ENCODE measurements at regions not wholly inside any gene's neighbourhood (a gene's known extent, or its start where the extent isn't known, plus 50 kb on each side); places are given as distances from the start of the nearest gene placed in this dataset.

DNA sequence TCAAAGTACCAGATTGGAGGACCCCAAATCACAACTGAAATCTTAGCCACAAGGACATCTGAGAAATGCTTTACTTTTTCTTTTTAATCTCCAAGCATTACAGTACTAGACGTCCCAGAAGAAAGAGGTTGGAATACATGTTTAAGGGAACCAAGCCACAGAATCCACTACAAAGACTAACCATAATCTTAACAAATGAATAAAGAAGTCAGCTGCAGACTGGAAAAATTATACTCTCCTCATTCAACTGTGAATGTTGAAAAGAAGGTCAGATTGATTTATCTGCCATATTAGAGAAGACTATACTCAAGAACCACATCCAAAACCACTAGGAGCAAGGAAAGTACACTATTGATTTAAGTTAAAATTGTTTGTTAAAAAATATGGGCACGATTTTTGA is 102.1 kb upstream of the ABCB5 start:
- no peaks in the 10 kb centered on the region for H3K9me3 ChIP-seq
- no peak overlapping the region for H3K4me3 ChIP-seq
- H3K36me3 ChIP-seq = no peaks in the 10 kb centered on the region
- H3K27ac ChIP-seq = no peak overlapping the region
- H3K4me1 ChIP-seq = no peaks in the 10 kb centered on the region
- H3K27me3 ChIP-seq = no peaks in the 10 kb centered on the region
- intact Hi-C loops (cut with DNase I) = no loop called here
- DNase-seq (ENCODE audit: extremely low spot score in 2 of 2) = no peak
- TF ChIP-seq POLR2AphosphoS5 (IDR thresholded peaks at IDR 0.05; ENCODE audit: insufficient read depth in 1 of 2, low read depth in 1 of 2) = no peak
- no peak for TF ChIP-seq POLR2A (IDR thresholded peaks at IDR 0.05)
- TF ChIP-seq, protein P1, sequence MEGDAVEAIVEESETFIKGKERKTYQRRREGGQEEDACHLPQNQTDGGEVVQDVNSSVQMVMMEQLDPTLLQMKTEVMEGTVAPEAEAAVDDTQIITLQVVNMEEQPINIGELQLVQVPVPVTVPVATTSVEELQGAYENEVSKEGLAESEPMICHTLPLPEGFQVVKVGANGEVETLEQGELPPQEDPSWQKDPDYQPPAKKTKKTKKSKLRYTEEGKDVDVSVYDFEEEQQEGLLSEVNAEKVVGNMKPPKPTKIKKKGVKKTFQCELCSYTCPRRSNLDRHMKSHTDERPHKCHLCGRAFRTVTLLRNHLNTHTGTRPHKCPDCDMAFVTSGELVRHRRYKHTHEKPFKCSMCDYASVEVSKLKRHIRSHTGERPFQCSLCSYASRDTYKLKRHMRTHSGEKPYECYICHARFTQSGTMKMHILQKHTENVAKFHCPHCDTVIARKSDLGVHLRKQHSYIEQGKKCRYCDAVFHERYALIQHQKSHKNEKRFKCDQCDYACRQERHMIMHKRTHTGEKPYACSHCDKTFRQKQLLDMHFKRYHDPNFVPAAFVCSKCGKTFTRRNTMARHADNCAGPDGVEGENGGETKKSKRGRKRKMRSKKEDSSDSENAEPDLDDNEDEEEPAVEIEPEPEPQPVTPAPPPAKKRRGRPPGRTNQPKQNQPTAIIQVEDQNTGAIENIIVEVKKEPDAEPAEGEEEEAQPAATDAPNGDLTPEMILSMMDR (IDR thresholded peaks at IDR 0.05) = no peak

DNA sequence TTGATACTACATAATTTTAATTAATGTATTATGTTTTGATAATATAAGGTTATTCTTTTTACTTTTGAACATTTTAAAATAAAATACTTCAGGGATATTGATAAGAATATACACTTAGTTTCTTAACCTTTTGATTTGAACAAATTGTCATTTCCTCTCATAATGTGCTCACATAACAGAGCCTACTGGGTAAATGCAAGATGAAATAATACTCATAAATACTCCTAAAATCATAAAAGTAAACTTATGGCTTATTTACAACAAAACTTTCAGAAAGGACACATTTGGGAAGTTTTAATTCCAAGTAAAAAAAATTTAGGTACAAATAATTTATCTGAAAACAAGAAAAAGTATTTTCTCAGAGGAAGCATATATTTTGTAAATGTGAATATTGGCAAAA is 101.6 kb upstream of the ABCB5 start:
- Histone ChIP-seq H3K4me3 (no peak overlapping the region), H3K4me1 (no peaks in the 10 kb centered on the region), H3K27ac (no peak overlapping the region), H3K9me3 (no peaks in the 10 kb centered on the region), H3K36me3 (no peaks in the 10 kb centered on the region), H3K27me3 (no peaks in the 10 kb centered on the region)
- intact Hi-C loops (cut with DNase I) = no loop called here
- TF ChIP-seq, protein P1 (IDR thresholded peaks at IDR 0.05) = no peak
- TF ChIP-seq POLR2AphosphoS5 (IDR thresholded peaks at IDR 0.05; ENCODE audit: insufficient read depth in 1 of 2, low read depth in 1 of 2) = no peak
- TF ChIP-seq POLR2A (IDR thresholded peaks at IDR 0.05) = no peak
- DNase-seq (ENCODE audit: extremely low spot score in 2 of 2) = no peak

DNA sequence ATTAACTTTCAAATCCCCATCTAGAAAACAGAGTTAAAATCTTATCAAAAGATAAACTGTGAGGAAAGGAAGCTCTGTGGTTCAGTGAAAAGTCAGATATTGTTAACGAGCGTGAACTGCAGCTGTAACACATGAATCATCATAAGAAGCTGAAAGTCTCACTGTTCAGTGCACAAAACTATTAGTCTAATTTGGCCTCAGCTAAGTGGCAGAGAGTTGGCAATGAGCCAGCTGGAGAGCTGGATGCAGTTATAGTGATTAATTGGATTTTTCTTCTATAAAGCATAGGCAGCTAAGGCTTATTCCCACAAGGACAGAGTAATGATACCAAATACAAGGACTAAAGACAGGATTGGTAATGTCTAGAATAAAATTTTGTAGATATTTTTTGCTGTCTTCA is 101.1 kb upstream of the ABCB5 start:
- H3K27me3 ChIP-seq = no peaks in the 10 kb centered on the region
- no peaks in the 10 kb centered on the region for H3K9me3 ChIP-seq
- intact Hi-C loops (cut with DNase I) = no loop called here
- no peaks in the 10 kb centered on the region for H3K36me3 ChIP-seq
- no peak for DNase-seq (ENCODE audit: extremely low spot score in 2 of 2)
- no peaks in the 10 kb centered on the region for H3K4me1 ChIP-seq
- H3K27ac ChIP-seq = no peak overlapping the region
- TF ChIP-seq POLR2AphosphoS5 (IDR thresholded peaks at IDR 0.05; ENCODE audit: insufficient read depth in 1 of 2, low read depth in 1 of 2) (no peak), POLR2A (IDR thresholded peaks at IDR 0.05) (no peak)
- TF ChIP-seq, protein P1 (IDR thresholded peaks at IDR 0.05) = no peak
- H3K4me3 ChIP-seq = no peak overlapping the region

DNA sequence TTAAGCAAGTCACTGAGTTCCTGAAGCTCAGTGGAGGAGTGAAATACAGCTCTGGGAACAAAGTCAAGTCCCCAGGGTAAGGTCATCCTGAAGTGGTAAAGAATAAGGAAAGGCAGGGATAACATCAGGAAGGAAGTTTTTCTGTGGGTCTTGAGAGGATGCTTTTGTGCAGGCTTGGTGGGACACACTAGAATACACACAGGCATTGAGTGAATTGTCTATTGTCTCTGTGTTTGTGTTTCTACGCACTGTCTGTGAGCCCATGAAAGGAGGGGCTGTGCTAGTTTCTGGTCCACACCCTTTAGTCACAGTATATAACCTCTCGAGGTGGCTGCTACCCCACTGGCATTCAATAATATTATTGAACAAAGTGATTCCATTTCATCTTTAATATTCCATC is 95.8 kb upstream of the ABCB5 start:
- TF ChIP-seq, protein P1 (IDR thresholded peaks at IDR 0.05) = no peak
- TF ChIP-seq POLR2A (IDR thresholded peaks at IDR 0.05) = no peak
- no peak for TF ChIP-seq POLR2AphosphoS5 (IDR thresholded peaks at IDR 0.05; ENCODE audit: insufficient read depth in 1 of 2, low read depth in 1 of 2)
- no peaks in the 10 kb centered on the region for H3K4me1 ChIP-seq
- intact Hi-C loops (cut with DNase I) = no loop called here

DNA sequence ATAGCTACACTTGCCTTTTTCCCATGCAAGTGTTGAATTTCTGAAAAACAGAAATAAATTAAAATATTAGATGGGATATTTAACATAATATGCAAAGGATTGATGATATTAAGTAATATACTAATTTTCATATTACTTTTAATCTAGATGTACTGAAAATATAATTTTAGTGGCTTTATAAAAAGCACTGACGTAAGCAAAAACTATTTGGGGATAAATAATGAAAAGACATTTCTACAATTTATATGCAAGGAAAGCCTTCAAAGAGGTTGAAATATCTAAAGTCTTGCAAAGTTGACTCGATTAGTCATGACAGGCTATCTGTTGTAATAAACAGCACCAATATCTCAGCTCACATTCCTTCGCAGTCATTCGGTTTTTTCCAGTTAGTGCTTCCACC is 94.9 kb upstream of the ABCB5 start:
- no peak overlapping the region for H3K4me3 ChIP-seq
- TF ChIP-seq, protein P1 (IDR thresholded peaks at IDR 0.05) = no peak
- TF ChIP-seq POLR2A (IDR thresholded peaks at IDR 0.05) (no peak), POLR2AphosphoS5 (IDR thresholded peaks at IDR 0.05; ENCODE audit: insufficient read depth in 1 of 2, low read depth in 1 of 2) (no peak)
- no peak overlapping the region for H3K27ac ChIP-seq
- DNase-seq (ENCODE audit: extremely low spot score in 2 of 2) = no peak
- H3K4me1 ChIP-seq = no peaks in the 10 kb centered on the region
- no peaks in the 10 kb centered on the region for H3K36me3 ChIP-seq
- H3K27me3 ChIP-seq = no peaks in the 10 kb centered on the region
- intact Hi-C loops (cut with DNase I) = no loop called here
- H3K9me3 ChIP-seq = no peaks in the 10 kb centered on the region

More for the DNA sequence above, 95.8 kb upstream of the ABCB5 start:
- Histone ChIP-seq H3K36me3 (no peaks in the 10 kb centered on the region), H3K9me3 (no peaks in the 10 kb centered on the region), H3K27me3 (no peaks in the 10 kb centered on the region), H3K4me3 (no peak overlapping the region), H3K27ac (no peak overlapping the region)
- no peak for DNase-seq (ENCODE audit: extremely low spot score in 2 of 2)

All from vagina (tissue), 2 donors.